EL (cell line): ENCODE measurements at regions not wholly inside any gene's neighbourhood (a gene's known extent, or its start where the extent isn't known, plus 50 kb on each side); places are given as distances from the start of the nearest gene placed in this dataset.

ENCODE experiments used
- DNase-seq: peaks from one replicate; pipeline ENCODE4 v3.0.0-alpha.2; 2016

DNA sequence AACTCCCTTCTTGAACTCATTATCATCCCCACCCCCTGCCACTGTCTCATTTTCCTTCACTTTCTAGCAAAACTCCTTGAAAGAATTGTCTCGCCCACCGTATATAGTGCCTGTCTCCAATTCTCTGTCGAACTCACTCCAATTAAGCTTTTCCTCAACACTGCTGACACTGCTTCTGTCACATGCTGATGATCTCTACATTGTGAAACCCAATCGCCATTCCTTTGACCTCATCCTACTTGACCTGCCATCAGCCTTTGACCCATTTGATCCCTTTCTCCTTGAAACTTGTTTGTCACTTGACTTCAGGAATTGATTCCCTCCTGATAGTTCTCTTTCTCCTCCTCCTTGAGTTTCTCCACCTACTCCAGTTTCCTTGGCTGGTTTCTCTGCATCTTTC is 54.8 kb downstream of the CCDC71L start:
- DNase-seq, result no peak

DNA sequence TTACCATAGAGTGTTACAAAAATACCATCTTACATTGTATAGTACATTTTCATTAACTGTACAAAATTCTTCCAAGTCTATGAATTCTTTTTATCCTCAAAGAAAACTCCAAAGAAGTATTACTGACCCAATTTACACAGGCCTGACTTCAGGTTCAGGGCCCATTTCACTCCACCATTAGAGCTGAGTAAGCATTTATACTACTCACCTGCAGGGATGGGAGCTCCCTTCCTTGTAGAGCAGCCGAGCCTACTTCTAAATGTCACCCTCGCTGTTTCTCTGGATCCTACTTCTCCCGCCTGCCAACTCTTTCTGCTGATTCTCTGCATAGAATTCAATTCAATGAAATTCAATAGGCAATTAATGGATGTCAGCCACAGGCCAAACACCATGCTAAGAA is 56.0 kb downstream of the CCDC71L start:
- no peak for DNase-seq

DNA sequence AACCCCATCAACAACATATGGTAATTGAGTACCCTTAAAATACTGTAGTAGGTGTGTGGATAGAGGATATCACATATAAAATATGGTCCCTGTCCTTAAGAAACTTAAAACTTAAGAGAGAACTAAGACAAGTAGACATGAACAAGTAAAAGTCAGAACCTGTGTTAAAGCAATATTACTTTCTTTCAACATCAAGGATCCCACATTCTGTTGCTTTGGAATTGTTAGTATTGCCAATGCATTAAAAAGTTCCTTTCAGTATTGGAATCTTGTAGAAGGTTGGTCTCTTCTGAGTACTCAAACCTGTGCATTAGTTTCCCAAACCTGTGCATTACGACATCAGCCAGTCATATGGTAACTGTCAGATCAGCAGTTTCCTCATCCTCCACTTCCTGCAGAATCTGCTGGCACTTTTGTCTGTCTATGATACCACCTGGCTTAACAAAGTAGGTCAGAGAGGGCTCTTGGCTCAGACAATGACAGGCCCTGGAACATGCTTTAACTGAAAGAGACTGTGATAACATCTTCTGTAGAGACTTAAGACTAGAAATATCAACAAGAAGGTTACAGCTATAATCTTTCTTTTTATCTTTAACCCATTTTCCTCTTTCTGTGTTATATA is 56.5 kb downstream of the CCDC71L start:
- no peak for DNase-seq

DNA sequence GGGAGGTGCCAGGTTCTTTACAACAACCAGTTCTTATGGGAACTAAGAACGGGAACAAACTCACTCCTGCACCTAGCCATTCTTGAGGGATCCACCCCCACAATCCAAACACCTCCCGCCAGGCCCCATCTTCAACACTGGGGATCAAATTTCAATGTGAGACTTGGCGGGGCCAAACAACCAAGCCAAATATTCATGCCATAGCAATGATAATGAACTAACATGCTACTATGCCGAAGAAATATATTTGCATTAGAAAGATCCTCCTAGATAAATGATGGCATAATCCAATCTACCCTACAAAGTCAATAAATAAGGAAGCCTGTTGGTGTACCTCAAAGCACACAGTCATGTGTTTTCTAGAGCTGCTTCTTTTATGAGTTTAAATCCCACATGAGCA is 57.6 kb downstream of the CCDC71L start:
- DNase-seq, result no peak

DNA sequence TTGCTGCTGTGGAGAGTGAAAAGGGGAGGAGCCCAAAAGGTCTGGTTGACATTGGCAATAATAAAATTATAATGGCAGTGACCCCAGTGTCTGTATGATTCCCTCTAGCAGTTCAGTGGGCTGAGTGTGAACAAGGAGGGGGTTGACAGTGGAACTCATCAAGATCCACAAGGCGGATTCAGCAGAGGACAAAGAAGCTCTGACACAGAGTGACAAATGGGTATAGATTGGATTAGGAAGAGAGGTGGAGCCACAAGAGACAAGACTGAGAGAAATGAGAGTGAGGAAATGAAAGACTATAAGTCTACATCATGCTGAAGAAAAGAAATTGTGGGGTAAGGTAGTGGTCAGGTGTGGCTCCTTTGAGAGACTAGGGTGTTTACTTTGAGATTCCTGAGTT is 58.9 kb downstream of the CCDC71L start:
- DNase-seq, result no peak

DNA sequence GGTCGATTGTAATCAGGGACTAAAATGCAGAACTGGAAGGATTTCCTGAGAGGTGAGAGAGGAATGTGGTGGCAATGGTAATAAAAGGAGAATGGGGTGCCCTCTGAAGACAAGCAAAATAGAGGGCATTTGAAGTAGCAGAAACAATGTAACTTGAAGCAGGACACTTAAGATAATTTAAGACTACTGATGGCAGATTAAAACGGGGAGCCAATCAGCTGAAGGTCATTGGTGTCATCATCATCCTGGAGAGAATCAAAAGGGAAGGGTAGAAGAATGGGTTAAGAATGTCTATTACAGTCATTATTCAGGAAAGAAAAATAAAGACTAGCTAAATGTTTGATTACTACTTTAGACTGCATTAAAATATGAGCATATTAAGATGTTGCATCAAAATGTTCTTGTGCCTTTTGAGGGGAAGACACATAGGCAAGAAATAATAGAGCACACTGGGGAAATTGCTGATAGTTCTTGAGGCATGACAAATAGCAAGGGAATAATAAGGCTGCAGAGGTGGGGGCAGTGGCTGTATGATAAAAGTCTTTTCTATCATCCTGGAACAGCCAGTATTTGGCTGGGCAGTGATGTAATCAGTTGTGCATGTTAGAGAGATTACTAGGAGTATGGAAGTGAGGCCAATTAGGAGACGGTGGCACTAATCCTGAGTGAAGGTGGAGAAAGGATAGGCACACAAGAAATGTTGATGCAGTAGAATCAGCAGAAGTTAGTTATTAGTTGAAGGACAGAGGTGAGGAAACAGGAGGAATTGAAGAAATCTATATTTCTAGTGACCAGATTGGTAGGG is 60.2 kb downstream of the CCDC71L start:
- DNase-seq, result no peak

DNA sequence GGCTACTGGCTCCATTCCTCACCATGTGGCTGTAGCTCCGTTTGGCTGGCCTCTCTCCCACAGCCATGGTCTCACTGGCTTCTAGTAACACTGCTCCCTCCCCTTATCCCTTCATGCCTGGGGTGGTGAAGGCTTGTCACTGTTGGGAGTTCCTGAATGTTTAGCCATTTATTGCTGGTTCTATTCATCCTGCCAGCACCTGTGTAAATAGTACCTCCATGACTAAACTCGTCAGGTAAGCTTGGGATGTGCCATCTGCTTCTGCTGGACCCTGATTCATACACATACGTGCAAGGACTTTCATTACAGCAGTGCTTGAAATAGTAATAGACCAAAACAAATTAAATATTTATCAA is 61.6 kb downstream of the CCDC71L start:
- no peak for DNase-seq

DNA sequence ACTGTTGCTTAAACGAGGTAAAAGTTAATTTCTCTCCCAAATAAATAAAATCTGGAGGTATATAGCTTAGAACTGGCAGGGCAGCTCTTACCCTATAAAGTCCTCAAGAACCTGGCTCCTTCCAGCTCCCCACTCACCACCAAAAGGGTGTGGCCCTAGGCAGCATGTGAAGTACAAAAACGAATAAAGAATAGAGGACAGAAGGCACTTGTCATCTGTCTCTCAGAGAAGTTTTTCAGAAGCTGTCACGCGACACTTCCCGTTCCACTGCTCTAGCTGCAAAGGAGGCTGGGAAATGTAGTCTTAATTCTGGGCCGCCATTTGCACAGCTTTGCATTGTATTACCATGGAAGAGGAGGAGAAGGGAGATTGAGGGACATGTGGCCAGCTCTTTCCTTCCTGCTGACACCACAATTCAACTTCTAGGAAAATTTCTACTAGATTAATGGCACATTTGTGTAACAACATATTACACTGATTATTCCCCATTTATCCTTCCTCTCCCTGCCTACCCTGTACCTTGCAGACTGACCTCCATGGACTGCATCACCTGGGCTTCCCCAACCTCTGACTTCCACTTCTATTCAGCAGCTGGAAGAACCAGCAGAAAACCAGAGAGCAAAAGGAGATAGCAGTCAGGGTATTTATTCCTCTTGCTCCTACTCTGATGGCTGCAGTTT is 62.2 kb downstream of the CCDC71L start:
- peak; percentile 73 for DNase-seq

DNA sequence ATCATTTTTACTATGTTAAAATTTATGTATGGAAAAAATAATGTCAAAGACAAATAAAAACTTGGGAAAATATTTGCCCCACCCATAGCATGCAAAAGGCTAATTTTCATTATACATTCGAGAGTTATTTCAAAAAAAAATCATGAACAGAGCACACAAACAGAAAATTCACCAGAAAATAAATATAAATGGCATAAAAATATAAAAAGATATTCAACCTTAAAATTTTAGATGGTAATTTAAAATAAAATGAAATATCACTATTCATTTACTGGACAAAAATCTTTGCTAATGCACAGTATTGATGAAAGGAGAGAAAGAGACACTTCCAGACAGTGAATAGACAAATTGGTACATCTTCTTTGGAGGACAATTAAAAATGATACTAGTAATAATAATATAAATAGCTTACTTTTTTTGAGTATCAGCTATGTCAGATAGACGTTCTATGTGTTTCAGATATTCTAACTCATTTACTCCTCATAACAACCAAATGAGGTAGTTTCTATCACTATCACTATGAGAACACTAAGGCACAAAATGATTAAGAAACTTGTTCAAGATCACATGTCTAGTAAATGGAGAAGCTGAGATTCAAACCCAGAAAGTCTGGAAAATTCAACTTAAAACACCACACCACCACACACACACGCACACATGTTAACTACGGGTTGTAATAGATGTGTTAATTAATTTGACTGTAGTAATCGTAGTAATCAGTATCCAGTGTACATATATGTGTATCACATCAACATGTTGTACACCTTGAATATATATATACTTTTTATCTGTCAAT is 63.0 kb downstream of the CCDC71L start:
- DNase-seq, result no peak

DNA sequence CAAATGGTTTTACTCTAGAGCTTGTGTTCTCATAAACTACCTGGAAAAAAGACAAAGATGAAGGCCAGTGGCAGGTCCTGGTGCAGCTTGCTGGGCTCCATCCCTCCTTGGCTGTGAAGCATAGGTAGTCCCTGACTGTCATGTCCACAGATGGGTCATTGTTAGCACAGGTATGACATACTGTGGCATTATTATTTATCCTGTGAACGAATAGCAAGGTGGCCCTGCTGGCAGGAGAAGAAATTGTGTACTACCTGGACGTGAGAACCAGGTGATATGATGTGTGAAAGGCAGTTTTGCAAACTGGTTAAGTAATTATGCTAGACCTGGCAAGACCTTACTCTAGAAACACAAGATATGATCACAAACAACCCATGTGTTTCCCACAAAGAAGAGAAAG is 63.9 kb downstream of the CCDC71L start:
- no peak for DNase-seq

DNA sequence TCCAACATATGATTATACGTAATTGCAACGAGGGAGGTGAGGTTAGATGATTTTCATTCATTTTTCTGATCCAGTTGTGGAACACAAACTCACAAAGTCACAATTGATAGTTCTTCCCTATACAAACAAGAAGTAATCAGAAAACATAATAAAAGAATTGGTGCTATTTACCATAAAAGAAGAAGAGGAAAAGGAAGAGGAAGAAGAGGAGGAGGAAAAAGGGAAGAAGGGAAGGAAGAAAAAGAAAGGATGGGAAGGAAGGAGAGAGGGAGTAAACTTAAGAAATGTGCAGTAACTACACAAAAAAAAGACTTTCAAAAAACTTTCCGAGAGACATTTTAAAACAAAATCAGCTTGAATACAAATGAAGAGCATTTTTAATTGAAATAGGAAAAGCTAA is 65.0 kb downstream of the CCDC71L start:
- no peak for DNase-seq

DNA sequence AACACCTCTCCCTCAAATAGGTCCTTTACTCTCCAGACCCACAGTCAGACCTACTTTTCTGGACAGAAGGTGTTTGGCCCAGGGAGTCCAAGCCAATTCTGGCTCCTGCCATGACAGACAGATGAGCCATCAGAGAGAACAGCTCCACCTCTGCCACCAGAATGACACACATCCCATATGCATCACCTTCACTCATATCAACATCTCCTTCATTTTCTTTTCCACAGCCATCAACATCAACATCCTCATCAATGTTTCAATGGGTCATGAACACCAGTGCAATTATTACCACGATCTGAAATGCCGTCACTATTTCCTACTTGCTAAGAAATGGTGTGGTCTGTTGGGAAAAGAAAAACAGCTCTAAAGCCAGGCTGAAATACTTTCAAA is 67.9 kb downstream of the CCDC71L start:
- no peak for DNase-seq

DNA sequence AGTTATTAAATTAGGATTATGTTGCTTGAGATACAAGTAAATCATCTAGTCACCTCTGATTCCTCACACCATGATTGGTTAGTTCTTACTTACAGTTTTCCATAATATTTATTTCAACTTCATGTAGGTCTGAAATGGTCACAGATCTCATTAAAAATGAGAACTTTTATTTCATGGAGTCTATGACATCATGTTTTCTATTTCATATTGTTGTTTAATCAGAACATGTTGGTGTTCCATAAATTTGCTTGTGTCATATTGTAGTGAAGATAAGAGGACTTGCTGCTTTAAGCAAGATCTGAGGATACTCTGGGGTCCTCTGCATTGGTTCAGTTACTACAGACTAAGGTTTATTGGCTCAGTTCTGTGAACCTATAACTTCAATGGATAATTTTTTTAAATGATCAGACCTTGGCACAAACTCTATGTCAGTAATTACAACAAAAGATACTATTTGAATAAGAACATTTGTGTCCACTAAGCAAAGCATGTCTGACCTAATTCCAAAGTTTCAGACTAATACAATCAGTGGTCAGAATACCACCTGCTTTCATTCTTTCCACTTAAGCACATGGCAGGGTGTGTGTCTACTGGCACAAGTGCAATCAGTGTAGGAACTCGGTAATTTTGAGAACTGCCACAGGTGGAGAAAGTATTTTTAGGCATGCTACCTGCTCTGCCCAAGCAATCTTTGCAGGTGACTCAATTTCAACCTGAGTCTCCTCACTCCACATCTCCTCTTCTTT is 68.5 kb downstream of the CCDC71L start:
- DNase-seq, result no peak

DNA sequence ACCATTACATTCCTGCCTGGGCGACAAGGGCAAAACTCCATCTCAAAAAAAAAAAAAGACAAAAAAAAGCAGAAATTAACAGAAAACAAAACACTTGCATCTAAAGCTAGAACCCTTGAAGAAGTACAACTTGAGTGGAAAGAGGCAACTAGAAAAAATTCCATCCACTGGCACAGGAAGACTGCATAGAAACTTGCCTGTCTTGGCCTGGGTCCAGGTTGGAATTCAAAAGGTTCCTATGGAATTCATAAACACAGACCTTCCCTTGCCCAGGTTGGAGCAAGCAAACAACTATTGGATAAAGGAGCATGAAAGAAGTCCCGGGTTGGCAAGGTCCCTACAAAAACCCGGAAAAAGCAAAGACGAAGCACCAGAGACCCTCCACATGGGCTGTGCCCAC is 69.8 kb downstream of the CCDC71L start:
- DNase-seq, result no peak

DNA sequence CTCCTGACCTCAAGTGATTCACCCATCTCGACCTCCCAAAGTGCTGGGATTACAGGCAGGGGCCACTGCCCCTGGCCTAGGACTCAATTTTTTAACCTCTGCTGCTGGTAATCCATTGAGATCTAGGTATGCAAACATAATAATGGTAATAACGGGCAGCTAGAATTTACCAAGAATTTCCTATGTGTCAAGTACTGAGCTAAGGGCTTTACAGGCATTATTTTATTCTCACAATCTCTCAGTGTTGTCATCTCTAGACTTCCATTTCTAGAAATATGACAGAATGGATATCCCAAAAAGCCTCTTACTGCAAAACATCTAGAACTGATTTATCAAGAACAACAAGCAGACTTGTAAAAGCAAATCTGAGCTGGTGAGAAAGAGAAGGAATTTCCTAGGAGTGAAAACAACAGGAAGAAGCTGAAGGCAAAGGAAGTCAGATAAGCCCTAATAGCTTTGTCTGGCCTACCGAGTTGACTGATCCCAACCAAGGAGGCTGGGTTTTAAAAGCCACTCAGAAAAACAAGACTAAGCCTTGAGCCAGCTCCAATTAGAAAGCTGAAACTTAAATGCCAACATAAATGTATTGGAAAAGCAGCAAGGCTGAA is 70.6 kb downstream of the CCDC71L start:
- no peak for DNase-seq

DNA sequence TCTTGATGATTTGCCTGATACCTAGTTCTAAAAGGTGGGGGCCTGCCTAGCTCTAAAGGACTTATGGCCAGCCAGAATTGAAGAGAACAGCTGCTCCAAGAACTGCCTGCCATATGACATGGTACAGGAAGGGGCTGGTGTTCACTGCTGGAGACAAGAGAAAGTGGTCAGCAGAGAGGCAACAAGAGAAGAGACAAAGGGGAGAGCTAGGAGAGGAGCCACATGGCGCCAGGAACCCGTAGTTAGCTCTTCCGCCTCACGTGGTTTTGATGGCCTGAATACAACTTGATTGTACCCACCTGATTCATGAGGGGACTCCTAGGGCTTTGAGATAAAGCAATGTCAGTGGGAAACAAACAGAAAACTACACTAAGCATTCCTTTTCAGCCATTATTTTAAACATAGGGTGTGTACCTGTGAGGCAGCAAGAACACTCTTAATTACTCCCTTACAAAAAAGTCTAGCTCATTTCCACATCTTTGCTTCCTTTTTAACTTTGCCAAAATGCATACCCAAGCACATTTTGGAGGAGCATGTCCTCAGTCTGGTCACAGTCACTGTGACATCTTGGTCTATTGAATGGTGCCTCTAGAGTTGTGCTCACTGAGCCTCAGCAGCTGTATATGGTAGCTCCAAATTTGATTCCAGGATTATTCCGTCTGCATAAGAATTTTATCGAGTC is 71.6 kb downstream of the CCDC71L start:
- DNase-seq, result no peak

DNA sequence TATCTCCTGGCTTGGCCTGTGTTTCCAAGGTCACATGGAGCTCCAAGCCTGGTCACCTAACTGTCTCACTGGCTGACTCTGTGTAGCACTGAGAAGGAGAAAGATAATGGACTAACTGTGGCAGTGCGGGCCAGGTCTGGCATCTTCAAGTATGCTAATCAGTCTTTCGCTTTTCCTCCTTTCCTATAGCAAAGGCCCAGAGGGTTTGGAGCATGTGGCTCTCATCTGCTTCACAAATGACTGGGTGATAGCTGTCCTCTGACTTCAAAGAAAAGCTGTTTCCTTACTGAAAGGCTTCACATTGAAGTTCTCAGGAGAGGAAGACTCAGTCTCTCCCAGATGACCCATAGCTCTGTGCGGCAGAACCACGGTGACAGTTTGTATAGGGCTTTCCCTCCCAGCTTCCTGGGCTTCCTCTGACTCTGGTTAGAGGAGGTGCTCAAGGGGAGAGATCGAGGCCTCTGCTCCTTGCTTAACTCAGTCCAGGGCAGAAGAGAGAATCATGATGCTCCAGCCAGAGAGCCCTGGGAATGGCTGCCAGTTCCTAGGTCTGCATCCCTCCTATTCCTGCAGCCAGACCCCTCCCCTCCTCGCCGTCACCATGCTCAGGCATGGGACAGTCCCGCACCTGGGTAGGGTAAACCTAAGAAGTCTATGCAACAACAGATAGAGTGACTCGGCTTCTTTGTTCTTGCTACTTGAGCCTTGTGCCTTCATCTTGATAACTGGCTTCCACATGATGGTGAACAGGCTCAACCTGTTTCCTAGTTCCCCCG is 72.3 kb downstream of the CCDC71L start:
- DNase-seq, result no peak

DNA sequence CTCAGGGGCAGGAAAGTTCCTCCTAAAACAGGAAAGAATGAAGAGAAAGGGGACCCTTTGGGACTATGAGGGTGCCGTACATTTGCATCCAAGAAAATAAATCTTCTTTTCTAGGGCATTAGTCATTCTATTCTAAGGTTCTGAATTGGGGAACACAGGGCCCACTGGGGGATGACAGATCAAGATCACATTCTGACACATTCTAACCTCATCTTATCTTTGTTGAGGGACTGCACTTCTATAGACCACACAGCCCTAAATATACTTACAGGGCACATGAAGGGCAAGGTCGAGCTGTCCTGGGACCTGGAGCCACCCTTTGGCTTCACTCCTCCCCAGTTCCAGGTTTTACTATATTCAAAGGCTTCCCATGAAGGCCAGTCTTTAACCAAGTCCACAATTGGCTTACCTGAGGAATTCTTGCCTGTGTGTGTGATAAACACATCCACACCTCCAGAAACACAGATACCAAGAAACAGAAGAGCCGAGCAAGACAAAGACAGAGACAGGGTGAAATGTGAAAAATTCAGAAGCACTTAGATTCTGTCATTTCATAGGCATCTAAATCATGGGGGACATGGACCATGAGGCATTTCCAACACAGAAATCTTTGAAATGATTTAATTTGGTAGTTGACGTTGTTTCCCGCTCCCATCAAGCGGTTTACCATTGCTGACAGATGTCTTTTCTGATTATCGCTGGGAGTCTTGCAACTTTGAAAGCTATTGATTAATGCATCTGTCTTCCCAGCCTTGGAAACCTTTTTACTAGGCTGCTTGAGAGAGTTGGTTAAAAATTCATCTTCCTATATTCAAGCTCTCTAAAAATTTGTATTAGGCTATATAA is 75.8 kb downstream of the CCDC71L start:
- DNase-seq, result no peak

DNA sequence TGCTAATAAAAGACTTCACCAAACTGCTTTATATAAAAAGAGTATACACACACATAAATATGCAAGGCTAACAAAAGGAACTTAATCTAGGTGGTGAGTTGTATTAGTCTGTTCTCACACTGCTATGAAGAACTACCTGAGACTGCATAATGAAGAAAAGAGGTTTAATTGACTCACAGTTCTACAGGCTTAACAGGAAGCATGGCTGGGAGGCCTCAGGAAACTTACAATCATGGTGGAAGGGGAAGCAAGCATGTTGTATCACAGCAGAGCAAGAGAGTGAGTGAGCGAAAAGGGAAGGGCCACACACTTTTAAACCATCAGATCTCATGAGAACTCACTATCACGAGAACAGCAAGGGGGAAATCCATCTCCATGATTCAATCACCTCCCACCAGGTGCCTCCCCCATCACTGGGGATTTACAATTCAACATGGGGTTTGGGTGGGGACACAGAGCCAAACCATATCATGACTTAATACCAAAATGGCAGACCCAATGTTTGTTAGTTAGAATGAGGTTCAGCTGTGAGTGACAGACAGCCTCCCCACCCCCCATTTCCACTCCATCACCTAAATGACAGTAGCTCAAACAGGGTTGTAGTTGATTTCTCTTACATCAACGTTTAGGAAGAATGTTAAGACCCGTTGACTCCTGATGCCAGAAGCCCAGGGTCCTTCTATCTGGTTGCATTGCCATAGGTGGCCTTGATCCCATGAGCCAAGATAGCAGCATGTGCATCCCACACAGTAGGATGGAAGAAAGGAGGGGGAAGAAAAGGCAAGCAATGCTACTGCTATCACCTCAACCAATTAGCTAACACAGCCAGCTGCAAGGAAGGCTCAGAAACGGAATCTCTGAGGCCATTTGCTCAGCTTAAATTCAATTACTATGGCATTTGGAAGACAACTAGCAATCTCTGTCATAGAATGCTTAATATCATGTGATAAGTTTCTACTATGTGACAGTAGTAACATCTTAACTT is 77.0 kb downstream of the CCDC71L start:
- DNase-seq, result no peak
